G401.6 (cell line): ENCODE measurements at regions not wholly inside any gene's neighbourhood (a gene's known extent, or its start where the extent isn't known, plus 50 kb on each side); places are given as distances from the start of the nearest gene placed in this dataset.

Experiments
- FAIRE-seq: peaks from 2 replicates; lab custom pipeline; 2012; peaks lifted over from hg19 to GRCh38; lab: Jason Lieb, UNC

GRCh38 chr9:29741169-29741568 is 2167.9 kb upstream of the C9orf72 start:
- FAIRE-seq = no peak

DNA sequence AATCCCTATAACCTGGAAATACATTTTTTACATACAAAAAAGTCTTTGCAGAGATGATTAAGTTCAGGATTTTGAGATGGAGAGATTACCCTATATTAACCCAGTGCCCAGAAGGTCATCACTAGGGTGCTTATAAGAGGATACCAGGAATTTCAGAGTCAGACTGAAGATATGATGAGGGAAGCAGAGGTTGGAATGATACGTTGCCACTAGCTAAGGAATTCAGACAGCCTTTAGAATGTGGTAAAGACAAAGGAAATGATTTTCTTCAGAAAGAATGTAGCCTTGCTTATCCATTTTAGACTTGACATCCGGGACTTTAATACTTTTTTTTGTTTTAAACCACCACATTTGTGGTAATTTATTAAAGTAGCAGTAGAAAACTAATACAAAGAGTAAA is 2176.8 kb upstream of the C9orf72 start:
- no peak for FAIRE-seq

DNA sequence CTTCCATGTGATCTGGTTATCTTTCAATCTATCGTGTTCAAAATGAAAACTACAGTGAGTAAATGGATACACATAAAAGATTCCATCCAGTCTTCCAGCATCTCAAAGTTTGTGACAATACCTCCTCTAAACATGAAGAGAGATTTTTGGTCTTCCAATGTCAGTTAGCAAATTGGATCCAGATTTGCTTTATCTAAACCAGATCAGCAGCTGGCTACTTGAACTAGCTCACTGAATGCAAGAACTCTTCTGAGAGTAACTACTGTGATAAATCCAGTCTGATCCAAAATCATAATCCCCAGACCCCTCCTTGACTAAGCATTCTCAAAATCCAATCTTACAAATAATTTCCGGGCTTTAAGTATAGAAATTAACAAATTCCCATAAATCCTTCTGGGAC is 2177.9 kb upstream of the C9orf72 start:
- FAIRE-seq = no peak

- no peak for FAIRE-seq
Measured at GRCh38 chr9:29753638-29754037, 2180.4 kb upstream of the C9orf72 start.

GRCh38 chr9:29769019-29769418 is 2195.7 kb upstream of the C9orf72 start:
- FAIRE-seq = no peak

DNA sequence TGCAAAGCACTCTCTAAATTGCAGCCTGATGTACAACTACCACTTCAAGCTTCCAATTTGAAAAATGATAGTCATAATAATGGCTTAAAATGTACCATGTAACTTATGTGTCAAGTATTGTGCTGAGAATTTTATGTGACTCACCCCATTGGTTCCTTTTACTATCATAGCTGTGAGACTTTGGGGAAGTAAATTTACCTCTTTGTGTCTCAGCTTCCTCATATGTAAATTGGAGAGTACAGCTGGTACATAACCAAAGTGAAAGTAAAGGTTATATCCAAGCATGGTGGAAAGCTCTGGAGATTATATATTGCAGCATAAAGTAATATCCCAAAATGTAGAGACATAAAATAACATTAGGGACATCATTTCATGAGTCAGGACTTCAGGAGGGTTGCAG is 2200.4 kb upstream of the C9orf72 start:
- FAIRE-seq = no peak

DNA sequence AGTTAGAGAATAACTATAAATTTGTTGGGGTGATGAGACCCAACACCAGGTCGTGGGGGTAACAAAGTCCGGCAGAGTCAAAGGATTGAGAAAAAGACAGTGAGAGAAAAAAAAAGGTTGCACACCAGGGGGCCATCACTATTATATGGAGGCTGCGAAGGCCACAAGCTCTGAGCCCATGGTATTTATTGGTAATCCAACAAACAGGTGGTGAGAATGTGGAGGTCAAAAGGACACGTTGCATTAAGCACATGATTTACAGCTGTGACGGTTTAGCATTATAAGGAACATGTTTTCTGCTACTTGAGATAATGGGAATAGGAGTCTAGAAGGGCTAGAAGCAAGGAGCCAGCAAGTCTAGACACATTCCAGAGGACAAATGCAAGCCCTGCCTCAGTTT is 2202.2 kb upstream of the C9orf72 start:
- FAIRE-seq = no peak

DNA sequence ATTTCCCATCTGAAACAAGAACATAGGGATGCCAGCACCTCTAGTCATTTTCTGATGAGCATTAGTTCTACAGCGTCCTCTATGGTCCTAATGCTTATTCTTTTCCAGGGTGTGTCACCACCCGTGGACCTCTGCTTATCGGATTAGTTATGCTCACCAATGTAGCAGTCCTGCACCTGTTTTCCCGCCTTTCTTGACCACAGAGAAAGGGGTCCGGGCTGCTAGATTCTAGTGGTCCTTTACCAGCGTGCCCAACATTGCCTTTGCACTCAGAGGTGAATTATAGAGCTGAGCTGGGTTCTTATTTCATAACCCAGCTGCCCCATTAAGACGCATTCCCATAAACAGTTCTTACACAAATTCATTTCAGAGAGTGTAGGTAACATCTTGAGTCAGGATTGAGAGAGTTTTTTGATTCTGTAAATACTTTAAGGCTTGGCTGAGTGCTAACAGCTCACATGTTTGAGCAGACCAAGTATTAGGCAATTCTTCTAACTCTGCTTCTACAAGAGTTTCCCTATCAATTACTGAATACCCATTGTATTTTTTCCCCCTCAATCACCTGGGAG is 2205.1 kb upstream of the C9orf72 start:
- no peak for FAIRE-seq

DNA sequence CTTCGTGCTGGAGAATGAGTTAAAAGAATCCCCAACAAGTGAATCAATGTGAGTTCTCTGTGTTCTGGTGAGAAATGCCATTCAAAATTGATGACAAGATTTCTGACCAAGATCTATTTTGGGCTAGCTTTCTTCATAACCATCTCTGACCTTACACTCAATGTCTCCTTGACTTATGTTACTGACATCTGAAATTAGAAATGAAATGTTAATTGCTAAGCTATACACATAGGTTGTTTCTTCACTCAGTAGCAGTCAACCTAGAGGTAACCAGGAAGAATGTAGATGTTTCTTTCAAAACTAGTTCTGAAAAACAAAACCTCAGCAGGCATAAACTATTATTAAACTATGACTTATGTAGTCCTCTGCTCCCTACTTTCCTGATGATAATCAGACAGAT is 2220.7 kb upstream of the C9orf72 start:
- no peak for FAIRE-seq

DNA sequence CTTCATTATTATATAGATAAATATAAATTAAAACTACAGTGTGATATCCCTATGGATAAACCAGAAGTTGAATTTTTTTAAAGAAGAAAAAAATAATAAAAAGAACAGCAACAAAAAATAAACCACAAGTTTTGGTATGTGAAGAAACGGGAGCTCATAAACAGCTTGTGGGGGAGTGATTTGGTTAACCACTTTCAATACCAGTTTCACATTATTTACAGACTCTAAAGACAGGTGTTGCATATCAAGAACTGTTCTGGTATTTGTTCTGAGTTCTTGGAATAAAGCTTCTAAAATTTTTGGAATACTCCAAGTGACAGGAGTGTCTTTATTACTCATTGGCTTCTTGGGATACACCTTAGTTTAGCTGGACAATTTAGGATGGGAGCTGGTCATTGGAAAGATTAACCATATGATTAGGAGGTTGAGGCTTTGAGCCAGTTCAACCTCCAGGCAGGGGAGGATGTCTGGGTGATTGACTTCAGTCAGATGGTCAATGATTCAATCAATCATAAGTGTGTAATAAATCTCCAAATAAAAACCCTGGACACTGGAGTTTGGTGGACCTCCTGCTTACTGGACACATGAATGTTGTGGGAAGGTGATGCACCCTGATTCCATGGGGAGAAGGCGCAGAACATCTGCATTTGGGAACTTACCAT is 2223.1 kb upstream of the C9orf72 start:
- FAIRE-seq = no peak

DNA sequence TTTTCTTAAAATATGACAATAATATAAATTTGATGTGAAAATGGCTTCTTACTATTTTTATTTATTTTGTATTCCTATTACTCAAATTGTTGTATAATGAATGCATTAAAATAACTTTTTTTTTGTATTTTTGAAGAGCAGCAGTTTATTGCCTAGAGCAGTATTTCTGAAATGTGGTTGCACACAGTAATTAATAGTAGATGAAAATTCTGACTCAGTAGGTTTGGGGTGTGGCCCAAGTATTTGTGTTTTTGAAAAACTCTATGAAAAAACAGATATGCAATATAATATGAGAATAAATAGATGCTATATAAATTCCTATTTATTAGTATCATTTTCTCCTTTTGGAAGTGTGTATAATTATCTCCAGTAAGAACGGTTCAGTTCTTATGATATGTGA is 2225.3 kb upstream of the C9orf72 start:
- no peak for FAIRE-seq

GRCh38 chr9:29799227-29799626 is 2225.9 kb upstream of the C9orf72 start:
- FAIRE-seq = no peak

GRCh38 chr9:29800821-29801220 is 2227.5 kb upstream of the C9orf72 start:
- no peak for FAIRE-seq

GRCh38 chr9:29802454-29802853 is 2229.2 kb upstream of the C9orf72 start:
- no peak for FAIRE-seq

- no peak for FAIRE-seq
Measured at GRCh38 chr9:29806937-29807618, 2233.8 kb upstream of the C9orf72 start.

DNA sequence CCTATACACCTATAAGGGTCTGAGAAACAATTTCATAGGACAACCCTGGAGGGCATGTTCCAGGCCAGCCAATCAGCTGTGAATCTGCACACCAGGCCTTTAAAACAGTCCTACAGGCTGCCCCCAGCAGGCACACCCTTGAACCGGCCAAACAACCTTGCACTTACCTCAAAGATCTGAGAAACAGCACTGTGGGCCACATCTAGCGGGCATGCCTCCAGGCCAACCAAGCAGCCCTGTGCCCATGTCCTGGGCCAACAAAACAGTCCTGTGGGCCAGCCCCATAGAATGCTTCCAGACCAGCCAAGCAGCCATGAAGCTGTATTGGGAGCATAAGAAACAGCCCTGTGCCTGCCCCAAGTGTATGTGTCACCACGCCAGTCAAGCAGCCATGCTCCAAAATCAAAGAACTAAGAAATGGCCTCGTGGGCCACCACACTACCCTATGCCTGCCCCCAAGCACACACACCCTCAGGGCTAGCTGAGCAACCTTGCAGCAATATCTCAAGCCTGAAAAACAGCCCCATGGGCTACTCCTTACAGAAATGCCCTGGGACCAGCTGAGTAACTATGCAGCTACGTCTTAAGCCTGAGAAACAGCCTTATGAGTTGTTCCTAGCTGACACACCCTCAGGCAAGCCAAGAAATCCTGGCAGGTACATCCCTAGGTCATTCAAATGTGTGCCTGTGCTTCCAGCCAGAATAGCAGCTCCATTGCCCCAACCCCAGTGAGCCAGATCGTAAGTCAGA is 2243.8 kb upstream of the C9orf72 start:
- no peak for FAIRE-seq

GRCh38 chr9:29822458-29822857 is 2249.2 kb upstream of the C9orf72 start:
- FAIRE-seq = no peak

DNA sequence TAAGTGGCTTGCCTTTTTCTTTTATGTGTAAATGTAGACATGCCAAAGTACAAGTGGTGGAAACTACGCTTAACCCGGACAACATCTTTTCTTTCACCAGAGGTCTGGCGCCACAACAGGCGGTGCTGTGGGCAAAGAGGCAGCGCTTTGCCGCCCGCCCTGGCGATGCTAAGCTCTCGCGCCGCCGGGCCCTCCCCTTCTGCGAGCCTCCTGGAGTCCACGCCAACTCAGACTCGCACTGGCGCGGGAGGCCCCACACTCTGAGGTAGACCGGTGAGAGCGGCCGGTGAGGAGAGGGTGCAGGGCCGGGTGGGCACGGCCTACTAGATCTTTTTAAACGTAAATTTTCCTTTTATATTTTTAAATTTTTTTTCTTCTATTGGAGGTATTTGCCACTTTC is 2253.1 kb upstream of the C9orf72 start:
- FAIRE-seq = no peak

- FAIRE-seq = no peak
Measured at GRCh38 chr9:29830821-29831220, 2257.5 kb upstream of the C9orf72 start.

DNA sequence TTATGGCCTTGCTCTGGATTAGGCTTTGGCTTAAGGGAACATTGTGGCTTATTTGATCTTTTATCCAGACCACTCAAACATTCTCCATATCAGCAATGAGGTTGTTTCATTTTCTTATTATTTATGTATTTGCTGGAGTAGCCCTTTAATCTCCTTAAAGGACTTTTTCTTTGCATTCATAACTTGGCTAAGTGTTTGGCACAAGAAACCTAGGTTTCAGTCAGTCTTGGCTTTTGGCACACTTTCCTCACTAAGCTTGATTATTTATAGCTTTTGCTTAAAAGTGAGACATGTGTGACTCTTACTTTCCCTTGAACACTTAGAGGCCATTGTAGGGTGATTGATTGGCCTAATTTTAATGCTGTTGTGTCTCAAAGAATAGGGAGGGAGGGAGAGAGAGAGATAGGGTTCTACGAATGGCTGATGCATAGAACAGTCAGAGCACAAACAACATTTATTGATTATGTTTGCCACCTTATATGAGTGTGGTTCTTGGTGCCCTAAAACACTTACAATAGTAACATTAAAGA is 2265.3 kb upstream of the C9orf72 start:
- no peak for FAIRE-seq

DNA sequence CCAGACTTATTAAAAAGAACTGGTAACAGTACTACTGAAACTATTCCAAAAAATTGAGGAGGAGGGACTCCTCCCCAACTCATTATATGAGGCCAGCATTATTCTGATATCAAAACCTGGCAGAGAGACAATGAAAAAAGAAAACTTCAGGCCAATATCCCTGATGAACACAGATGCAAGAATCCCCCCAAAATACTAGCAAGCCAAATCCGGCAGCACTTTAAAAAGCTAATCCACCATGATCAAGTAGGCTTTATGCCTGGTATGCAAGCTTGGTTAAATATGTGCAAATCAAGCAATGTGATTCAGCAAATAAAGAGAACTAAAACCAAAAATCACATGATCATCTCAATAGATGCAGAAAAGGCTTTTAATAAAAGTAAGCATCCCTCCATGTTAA is 2271.0 kb upstream of the C9orf72 start:
- no peak for FAIRE-seq

- no peak for FAIRE-seq
Measured at GRCh38 chr9:29850664-29851063, 2277.4 kb upstream of the C9orf72 start.

DNA sequence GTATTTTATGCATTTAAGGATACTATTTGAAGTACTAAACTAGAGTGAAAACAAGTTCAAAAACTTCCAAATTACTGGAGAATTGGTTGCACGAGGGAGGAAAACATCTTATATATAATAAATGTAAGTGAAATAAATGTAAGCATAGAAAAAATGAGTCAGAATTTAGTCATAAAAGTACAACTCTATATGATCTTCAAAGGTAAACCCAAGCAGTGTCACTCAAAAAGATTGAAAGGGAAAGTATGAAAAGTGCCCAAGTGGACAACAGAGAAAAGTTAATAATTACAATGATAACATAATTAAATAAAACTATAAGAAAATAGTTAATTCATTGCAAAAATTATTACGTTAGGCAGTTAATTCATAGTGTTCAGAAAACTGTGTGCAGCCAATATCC is 2288.5 kb upstream of the C9orf72 start:
- no peak for FAIRE-seq
